ENCODE measurements at regions not wholly inside any gene's neighbourhood (a gene's known extent, or its start where the extent isn't known, plus 50 kb on each side); places are given as distances from the start of the nearest gene placed in this dataset.
"Not testable (repeated sequence)": the region's sequence is repeated elsewhere in the genome, so short reads cannot be mapped to it uniquely, and the experiment has no call there.

GRCh38 chr2:150681120-150681804 lies 193.8 kb upstream of the RND3 start:
- in situ Hi-C loops (cut with HindIII; ENCODE audit: low sequenced_read_pairs) = no loop called here

- in situ Hi-C loops (cut with HindIII; ENCODE audit: low sequenced_read_pairs) = no loop called here
Observed at GRCh38 chr2:150679456-150680120, 192.1 kb upstream of the RND3 start.

- in situ Hi-C loops (cut with HindIII; ENCODE audit: low sequenced_read_pairs) = no loop called here
Observed at GRCh38 chr2:150677551-150677950, 190.1 kb upstream of the RND3 start.

GRCh38 chr2:150676747-150677383 lies 189.4 kb upstream of the RND3 start:
- in situ Hi-C loops (cut with HindIII; ENCODE audit: low sequenced_read_pairs) = no loop called here

- in situ Hi-C loops (cut with HindIII; ENCODE audit: low sequenced_read_pairs) = no loop called here
Observed at GRCh38 chr2:150675807-150676206, 188.3 kb upstream of the RND3 start.

GRCh38 chr2:150674283-150674682 lies 186.8 kb upstream of the RND3 start:
- in situ Hi-C loops (cut with HindIII; ENCODE audit: low sequenced_read_pairs) = no loop called here

GRCh38 chr2:150672311-150672710 lies 184.8 kb upstream of the RND3 start:
- in situ Hi-C loops (cut with HindIII; ENCODE audit: low sequenced_read_pairs) = no loop called here

- in situ Hi-C loops (cut with HindIII; ENCODE audit: low sequenced_read_pairs) = no loop called here
Observed at GRCh38 chr2:150669492-150669891, 182.0 kb upstream of the RND3 start.

- in situ Hi-C loops (cut with HindIII; ENCODE audit: low sequenced_read_pairs) = not testable (repeated sequence)
Observed at GRCh38 chr2:150667039-150667438, 179.6 kb upstream of the RND3 start.

GRCh38 chr2:150663143-150663542 lies 175.7 kb upstream of the RND3 start:
- in situ Hi-C loops (cut with HindIII; ENCODE audit: low sequenced_read_pairs) = no loop called here

- in situ Hi-C loops (cut with HindIII; ENCODE audit: low sequenced_read_pairs) = no loop called here
Observed at GRCh38 chr2:150656002-150656401, 168.5 kb upstream of the RND3 start.

GRCh38 chr2:150653351-150653750 lies 165.9 kb upstream of the RND3 start:
- in situ Hi-C loops (cut with HindIII; ENCODE audit: low sequenced_read_pairs) = no loop called here

- in situ Hi-C loops (cut with HindIII; ENCODE audit: low sequenced_read_pairs) = no loop called here
Observed at GRCh38 chr2:150647943-150648342, 160.5 kb upstream of the RND3 start.

- in situ Hi-C loops (cut with HindIII; ENCODE audit: low sequenced_read_pairs) = no loop called here
Observed at GRCh38 chr2:150646746-150647145, 159.3 kb upstream of the RND3 start.

- in situ Hi-C loops (cut with HindIII; ENCODE audit: low sequenced_read_pairs) = no loop called here
Observed at GRCh38 chr2:150644298-150645067, 157.0 kb upstream of the RND3 start.

GRCh38 chr2:150643114-150643725 lies 155.8 kb upstream of the RND3 start:
- in situ Hi-C loops (cut with HindIII; ENCODE audit: low sequenced_read_pairs) = no loop called here

- in situ Hi-C loops (cut with HindIII; ENCODE audit: low sequenced_read_pairs) = no loop called here
Observed at GRCh38 chr2:150640039-150640438, 152.6 kb upstream of the RND3 start.

- in situ Hi-C loops (cut with HindIII; ENCODE audit: low sequenced_read_pairs) = no loop called here
Observed at GRCh38 chr2:150639383-150639782, 151.9 kb upstream of the RND3 start.

GRCh38 chr2:150631236-150631821 lies 143.9 kb upstream of the RND3 start:
- in situ Hi-C loops (cut with HindIII; ENCODE audit: low sequenced_read_pairs) = no loop called here

- in situ Hi-C loops (cut with HindIII; ENCODE audit: low sequenced_read_pairs) = no loop called here
Observed at GRCh38 chr2:150630587-150631235, 143.2 kb upstream of the RND3 start.

All from DLD1 (cell line).